ENCODE measurements at regions not wholly inside any gene's neighbourhood (a gene's known extent, or its start where the extent isn't known, plus 50 kb on each side); places are given as distances from the start of the nearest gene placed in this dataset.

DNA sequence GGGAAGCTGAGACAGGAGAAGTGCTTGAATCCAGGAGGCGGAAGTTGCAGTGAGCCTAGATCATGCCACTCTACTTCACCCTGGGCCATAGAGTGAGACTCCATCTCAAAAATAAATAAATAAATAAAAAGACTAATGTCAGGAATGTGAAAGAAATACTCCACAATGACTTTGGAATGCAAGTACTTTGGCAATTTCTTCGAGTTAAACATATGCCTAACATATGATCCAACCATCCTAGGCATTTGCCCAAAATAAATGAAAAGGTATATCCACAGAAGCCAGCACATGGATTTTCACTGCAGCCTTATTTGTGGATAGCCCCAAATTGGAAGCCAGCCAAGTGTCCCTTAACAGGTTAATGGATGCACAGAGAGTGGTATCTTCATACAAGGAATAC is 357.9 kb upstream of the TMEM132C start:
- WGBS, 5 donors: 67 to 85% (median 77%) methylated on average over 2 of the region's 2 CpGs
- TF ChIP-seq POLR2A (IDR thresholded peaks at IDR 0.05) (no peak), POLR2AphosphoS5 (IDR thresholded peaks at IDR 0.05) (no peak)
- TF ChIP-seq, protein P1, sequence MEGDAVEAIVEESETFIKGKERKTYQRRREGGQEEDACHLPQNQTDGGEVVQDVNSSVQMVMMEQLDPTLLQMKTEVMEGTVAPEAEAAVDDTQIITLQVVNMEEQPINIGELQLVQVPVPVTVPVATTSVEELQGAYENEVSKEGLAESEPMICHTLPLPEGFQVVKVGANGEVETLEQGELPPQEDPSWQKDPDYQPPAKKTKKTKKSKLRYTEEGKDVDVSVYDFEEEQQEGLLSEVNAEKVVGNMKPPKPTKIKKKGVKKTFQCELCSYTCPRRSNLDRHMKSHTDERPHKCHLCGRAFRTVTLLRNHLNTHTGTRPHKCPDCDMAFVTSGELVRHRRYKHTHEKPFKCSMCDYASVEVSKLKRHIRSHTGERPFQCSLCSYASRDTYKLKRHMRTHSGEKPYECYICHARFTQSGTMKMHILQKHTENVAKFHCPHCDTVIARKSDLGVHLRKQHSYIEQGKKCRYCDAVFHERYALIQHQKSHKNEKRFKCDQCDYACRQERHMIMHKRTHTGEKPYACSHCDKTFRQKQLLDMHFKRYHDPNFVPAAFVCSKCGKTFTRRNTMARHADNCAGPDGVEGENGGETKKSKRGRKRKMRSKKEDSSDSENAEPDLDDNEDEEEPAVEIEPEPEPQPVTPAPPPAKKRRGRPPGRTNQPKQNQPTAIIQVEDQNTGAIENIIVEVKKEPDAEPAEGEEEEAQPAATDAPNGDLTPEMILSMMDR (IDR thresholded peaks at IDR 0.05 in 8 of 11, conservative IDR thresholded peaks at IDR 0.05 in 3 of 11): no peak
- intact Hi-C loops (cut with DNase I; ENCODE audit: low total_unique reads): no loop called here

DNA sequence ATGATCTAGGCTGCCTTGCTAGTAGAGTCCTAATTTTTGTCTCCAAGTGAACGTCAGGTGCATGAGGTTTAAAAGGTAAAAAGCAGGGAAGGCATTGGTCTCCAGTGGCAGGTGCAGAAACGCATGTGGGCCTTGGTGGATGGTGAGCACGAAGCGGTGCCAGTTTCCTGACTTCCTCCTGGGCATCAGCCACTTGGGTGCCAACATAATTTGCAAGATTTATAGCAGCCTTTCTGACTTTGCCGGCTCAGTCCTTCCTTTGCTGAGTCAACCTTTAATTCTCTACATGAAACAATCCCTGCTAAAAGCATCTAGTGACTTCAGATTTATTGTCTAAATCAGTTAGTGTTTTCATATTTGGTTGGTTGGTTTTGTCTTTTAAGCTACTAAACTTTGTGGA is 355.7 kb upstream of the TMEM132C start:
- 28 to 46% (median 33%) methylated on average over 5 of the region's 5 CpGs for WGBS, 5 donors
- Histone ChIP-seq H3K9me3 (no peaks in the 10 kb centered on the region), H3K27ac (no peak overlapping the region), H3K4me3 (no peak overlapping the region), H3K36me3 (no peaks in the 10 kb centered on the region), H3K4me1 (no peaks in the 10 kb centered on the region), H3K27me3 (replicated peaks in 1 of 7) (no peaks in the 10 kb centered on the region)
- no peak for DNase-seq
- intact Hi-C loops (cut with DNase I; ENCODE audit: low total_unique reads): no loop called here
- TF ChIP-seq POLR2A (IDR thresholded peaks at IDR 0.05): no peak
- no peak for TF ChIP-seq POLR2AphosphoS5 (IDR thresholded peaks at IDR 0.05)
- TF ChIP-seq, protein P1 (IDR thresholded peaks at IDR 0.05 in 8 of 11, conservative IDR thresholded peaks at IDR 0.05 in 3 of 11): no peak

More for the DNA sequence above, 357.9 kb upstream of the TMEM132C start:
- no peak for DNase-seq
- Histone ChIP-seq H3K27me3 (replicated peaks in 1 of 7) (no peaks in the 10 kb centered on the region), H3K36me3 (no peaks in the 10 kb centered on the region), H3K9me3 (peaks cover 0 to 13% (median 11%) of the 10 kb centered on the region in 8 donors), H3K4me3 (no peak overlapping the region), H3K4me1 (no peaks in the 10 kb centered on the region), H3K27ac (no peak overlapping the region)

DNA sequence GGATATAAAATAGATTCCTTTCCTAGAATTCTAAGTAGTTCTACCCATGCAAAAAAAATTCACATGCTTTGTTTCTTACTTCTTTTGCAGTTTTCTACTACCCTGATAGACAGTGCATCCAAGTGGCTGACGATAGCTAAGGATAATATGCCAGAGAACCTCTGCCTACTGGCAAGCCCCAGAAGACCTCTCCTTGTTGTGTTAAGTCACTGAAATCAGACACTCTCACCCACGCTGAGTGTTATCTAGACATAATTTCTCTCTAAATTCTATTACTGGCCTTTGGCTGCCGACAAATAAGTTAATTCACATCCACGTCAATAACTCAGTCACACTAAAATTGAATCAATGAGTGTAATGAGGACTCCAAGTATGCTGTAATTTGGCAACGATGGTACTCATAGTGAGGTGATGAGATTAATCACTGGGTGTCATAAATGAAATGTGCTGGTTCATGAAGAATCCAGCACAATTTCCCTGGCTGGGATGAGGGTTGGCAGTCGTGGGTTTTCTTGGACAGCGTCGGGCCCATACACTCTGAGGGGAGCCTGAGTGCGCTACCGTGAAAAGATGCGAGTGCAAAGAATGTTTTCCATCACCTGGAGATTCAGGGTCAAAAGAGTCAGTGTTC is 354.8 kb upstream of the TMEM132C start:
- DNase-seq: no peak
- H3K27ac ChIP-seq: no peak overlapping the region
- no peak overlapping the region for H3K4me3 ChIP-seq
- H3K9me3 ChIP-seq: no peaks in the 10 kb centered on the region
- H3K4me1 ChIP-seq: no peaks in the 10 kb centered on the region
- H3K27me3 ChIP-seq (replicated peaks in 1 of 7): no peaks in the 10 kb centered on the region
- no peaks in the 10 kb centered on the region for H3K36me3 ChIP-seq
- WGBS, 5 donors: 87 to 93% (median 87%) methylated on average over 11 of the region's 11 CpGs
- intact Hi-C loops (cut with DNase I; ENCODE audit: low total_unique reads): no loop called here
- TF ChIP-seq POLR2A (IDR thresholded peaks at IDR 0.05) (no peak), POLR2AphosphoS5 (IDR thresholded peaks at IDR 0.05) (no peak)
- TF ChIP-seq, protein P1 (IDR thresholded peaks at IDR 0.05 in 8 of 11, conservative IDR thresholded peaks at IDR 0.05 in 3 of 11): no peak

DNA sequence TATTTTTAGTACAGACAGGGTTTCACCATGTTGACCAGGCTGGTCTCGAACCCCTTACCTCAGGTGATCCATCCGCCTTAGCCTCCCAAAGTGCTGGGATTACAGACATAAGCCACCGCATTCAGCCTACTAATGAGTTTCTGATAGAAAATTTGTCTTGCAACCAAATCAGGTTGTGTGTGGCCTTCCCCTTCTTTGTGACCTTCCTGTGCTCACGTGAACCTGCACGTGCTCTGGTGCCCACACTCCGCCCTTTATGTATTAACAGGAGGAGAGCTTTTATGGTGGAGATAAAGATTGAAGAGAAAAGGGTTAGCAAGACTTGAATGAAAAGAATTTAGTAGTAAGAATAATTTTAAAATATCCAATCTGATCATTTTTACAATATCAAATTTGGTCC is 343.5 kb upstream of the TMEM132C start:
- Histone ChIP-seq H3K4me3 (no peak overlapping the region), H3K27me3 (replicated peaks in 1 of 7) (no peaks in the 10 kb centered on the region), H3K36me3 (no peaks in the 10 kb centered on the region), H3K9me3 (no peaks in the 10 kb centered on the region), H3K4me1 (no peaks in the 10 kb centered on the region), H3K27ac (no peak overlapping the region)
- intact Hi-C loops (cut with DNase I; ENCODE audit: low total_unique reads): no loop called here
- TF ChIP-seq, protein P1 (IDR thresholded peaks at IDR 0.05 in 8 of 11, conservative IDR thresholded peaks at IDR 0.05 in 3 of 11): no peak
- TF ChIP-seq POLR2AphosphoS5 (IDR thresholded peaks at IDR 0.05): no peak
- no peak for TF ChIP-seq POLR2A (IDR thresholded peaks at IDR 0.05)
- DNase-seq: no peak
- 83 to 95% (median 86%) methylated on average over 6 of the region's 6 CpGs for WGBS, 5 donors
